ENCODE measurements at regions not wholly inside any gene's neighbourhood (a gene's known extent, or its start where the extent isn't known, plus 50 kb on each side); places are given as distances from the start of the nearest gene placed in this dataset.
A peak's percentile ranks its signal among the peaks of the same experiment; 100 is the strongest.

DNA sequence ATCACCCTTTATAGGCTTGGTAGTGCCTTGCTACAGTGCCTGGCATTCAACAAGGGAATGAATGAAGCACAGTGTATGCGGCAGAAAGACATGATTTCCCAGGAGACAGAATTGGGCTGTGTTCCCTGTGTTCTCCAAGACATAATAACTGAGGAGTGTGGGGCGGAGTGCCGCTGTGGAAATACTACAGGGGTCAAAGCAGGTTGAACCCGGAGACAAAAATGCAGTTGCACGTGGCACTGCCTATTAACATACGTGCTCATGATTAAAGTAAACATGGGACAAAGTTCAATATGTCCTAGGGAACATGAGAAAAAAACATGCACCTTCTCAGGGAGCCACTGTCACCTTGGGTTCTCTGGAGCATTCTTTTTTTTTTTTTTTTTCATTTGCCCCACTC, 820.8 kb downstream of the RPA4 start:
- Histone ChIP-seq H4K20me1 (replicated peaks; ENCODE audit: control insufficient read depth, extremely low read depth, insufficient read depth, low read length) (no peaks in the 10 kb centered on the region), H3K9me1 (replicated peaks; ENCODE audit: control insufficient read depth, extremely low read depth, insufficient read depth, low read length) (no peaks in the 10 kb centered on the region), H3K9me3 (replicated peaks; ENCODE audit: control insufficient read depth, insufficient read depth, low read length) (no peaks in the 10 kb centered on the region), H2AFZ (ENCODE audit: low read depth, low read length) (no peak overlapping the region), H3K4me2 (ENCODE audit: insufficient read depth, low read length) (no peak overlapping the region), H3K36me3 (ENCODE audit: control insufficient read depth in 2 of 2, extremely low read depth in 1 of 2, insufficient read depth in 2 of 2, low read length in 2 of 2) (no peaks in the 10 kb centered on the region), H3K79me2 (ENCODE audit: control insufficient read depth, insufficient read depth, low read length) (no peaks in the 10 kb centered on the region), H3K27ac (ENCODE audit: insufficient read depth, low read depth, low read length) (no peak overlapping the region), H3K4me3 (replicated peaks in 1 of 3; ENCODE audit: insufficient read depth in 1 of 3, low read depth in 1 of 3, low read length in 3 of 3) (no peak overlapping the region), H3K27me3 (ENCODE audit: control insufficient read depth in 2 of 2, insufficient read depth in 2 of 2, low read length in 2 of 2) (no peaks in the 10 kb centered on the region), H3K9ac (replicated peaks; ENCODE audit: extremely low read depth, insufficient read depth, low read length) (no peak overlapping the region), H3K4me1 (ENCODE audit: control insufficient read depth, extremely low read depth, insufficient read depth, low read length) (no peaks in the 10 kb centered on the region)
- ChIA-PET POLR2A (no interaction called here), CTCF (no interaction called here)
- DNase-seq (ENCODE audit: low read depth, low spot score) (no peak), FAIRE-seq (peak; percentile 12)
- TF ChIP-seq GATA2 (IDR thresholded peaks at IDR 0.05; ENCODE audit: insufficient read depth, insufficient read length, low read depth, low read length) (no peak), JUN (IDR thresholded peaks at IDR 0.05; ENCODE audit: borderline replicate concordance, insufficient read depth, insufficient read length, low read depth) (no peak), POLR2AphosphoS5 (IDR thresholded peaks at IDR 0.05; ENCODE audit: insufficient read depth, low read depth, low read length) (no peak), EZH2 (IDR thresholded peaks at IDR 0.05; ENCODE audit: borderline replicate concordance, low read depth, low read length, severe bottlenecking) (no peak), MYC (IDR thresholded peaks at IDR 0.05; ENCODE audit: low read depth, low read length) (no peak), POLR2A (IDR thresholded peaks at IDR 0.05; ENCODE audit: low read depth, low read length) (no peak), FOS (IDR thresholded peaks at IDR 0.05; ENCODE audit: borderline replicate concordance, insufficient read depth, low read length) (no peak)
- TF ChIP-seq, protein P1, sequence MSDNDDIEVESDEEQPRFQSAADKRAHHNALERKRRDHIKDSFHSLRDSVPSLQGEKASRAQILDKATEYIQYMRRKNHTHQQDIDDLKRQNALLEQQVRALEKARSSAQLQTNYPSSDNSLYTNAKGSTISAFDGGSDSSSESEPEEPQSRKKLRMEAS (IDR thresholded peaks at IDR 0.05; ENCODE audit: insufficient read depth, insufficient read length) = no peak
- TF ChIP-seq, protein P2, sequence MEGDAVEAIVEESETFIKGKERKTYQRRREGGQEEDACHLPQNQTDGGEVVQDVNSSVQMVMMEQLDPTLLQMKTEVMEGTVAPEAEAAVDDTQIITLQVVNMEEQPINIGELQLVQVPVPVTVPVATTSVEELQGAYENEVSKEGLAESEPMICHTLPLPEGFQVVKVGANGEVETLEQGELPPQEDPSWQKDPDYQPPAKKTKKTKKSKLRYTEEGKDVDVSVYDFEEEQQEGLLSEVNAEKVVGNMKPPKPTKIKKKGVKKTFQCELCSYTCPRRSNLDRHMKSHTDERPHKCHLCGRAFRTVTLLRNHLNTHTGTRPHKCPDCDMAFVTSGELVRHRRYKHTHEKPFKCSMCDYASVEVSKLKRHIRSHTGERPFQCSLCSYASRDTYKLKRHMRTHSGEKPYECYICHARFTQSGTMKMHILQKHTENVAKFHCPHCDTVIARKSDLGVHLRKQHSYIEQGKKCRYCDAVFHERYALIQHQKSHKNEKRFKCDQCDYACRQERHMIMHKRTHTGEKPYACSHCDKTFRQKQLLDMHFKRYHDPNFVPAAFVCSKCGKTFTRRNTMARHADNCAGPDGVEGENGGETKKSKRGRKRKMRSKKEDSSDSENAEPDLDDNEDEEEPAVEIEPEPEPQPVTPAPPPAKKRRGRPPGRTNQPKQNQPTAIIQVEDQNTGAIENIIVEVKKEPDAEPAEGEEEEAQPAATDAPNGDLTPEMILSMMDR (IDR thresholded peaks at IDR 0.05; ENCODE audit: extremely low read depth in 1 of 2, insufficient read depth in 1 of 2, low read depth in 1 of 2, low read length in 2 of 2) = no peak
- BruUV-seq (replicated peaks) = no TSS peak
- intact Hi-C loops (cut with micrococcal nuclease) = no loop called here
- dilution Hi-C loops (cut with MboI; ENCODE audit: extremely low pct_ligation_motif_present, low sequenced_read_pairs) = no loop called here
